Osteocyte (in vitro differentiated cells): ENCODE measurements at regions not wholly inside any gene's neighbourhood (a gene's known extent, or its start where the extent isn't known, plus 50 kb on each side); places are given as distances from the start of the nearest gene placed in this dataset.
"Not testable (repeated sequence)": the region's sequence is repeated elsewhere in the genome, so short reads cannot be mapped to it uniquely, and the experiment has no call there.

Source experiments
- DNase-seq: peaks from one replicate; pipeline ENCODE4 v3.0.0; 2021; ENCODE audit warnings: mixed read lengths; ENCODE audit not compliant: unreplicated experiment; ENCODE audit errors: extremely low spot score
- H3K27ac Mint-ChIP-seq: one replicate; pipeline ENCODE4 v1.8.0; 2021; ENCODE audit warnings: mild to moderate bottlenecking, mixed read lengths; ENCODE audit not compliant: unreplicated experiment
- H3K27me3 Mint-ChIP-seq: one replicate; pipeline ENCODE4 v1.8.0; 2021; ENCODE audit warnings: mixed read lengths; ENCODE audit not compliant: unreplicated experiment
- H3K36me3 Mint-ChIP-seq: one replicate; pipeline ENCODE4 v1.8.0; 2021; ENCODE audit warnings: mixed read lengths; ENCODE audit not compliant: unreplicated experiment
- H3K4me1 Mint-ChIP-seq: one replicate; pipeline ENCODE4 v1.8.0; 2021; ENCODE audit warnings: mixed read lengths; ENCODE audit not compliant: unreplicated experiment
- H3K4me3 Mint-ChIP-seq: one replicate; pipeline ENCODE4 v1.8.0; 2021; ENCODE audit warnings: mild to moderate bottlenecking, moderate library complexity, mixed read lengths; ENCODE audit not compliant: unreplicated experiment
- H3K9me3 Mint-ChIP-seq: one replicate; pipeline ENCODE4 v1.8.0; 2021; ENCODE audit warnings: mixed read lengths; ENCODE audit not compliant: unreplicated experiment
- TF ChIP-seq, protein P1 (sequence below): fragments of 200-600 bp; sonication (generic); IDR thresholded peaks from 2 replicates; pipeline ENCODE4 v1.5.0; 2021; ENCODE audit warnings: antibody characterized with exemption, mild to moderate bottlenecking, moderate library complexity

DNA sequence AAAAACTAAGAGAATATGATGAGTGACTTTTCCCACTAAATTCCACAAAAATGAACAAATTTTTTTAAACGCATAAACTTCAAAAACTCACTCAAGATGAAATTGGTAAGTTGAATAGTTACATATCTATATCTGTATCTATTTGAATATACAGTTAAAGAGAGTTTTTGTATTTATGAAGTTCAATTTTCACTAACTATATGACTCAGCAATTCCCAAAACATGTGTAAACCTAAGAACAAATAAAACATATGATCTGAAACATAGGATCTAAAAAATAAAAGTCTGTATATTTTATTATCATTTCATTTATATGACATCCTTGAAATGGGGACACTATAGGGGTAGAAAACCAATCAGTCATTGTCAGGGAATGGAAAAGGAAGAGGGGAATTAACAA, 105.7 kb upstream of the SNX7 start:
- H3K27me3 Mint-ChIP-seq, result peaks cover 29% of the 10 kb centered on the region
- H3K4me3 Mint-ChIP-seq, result no peak overlapping the region
- peaks cover 4% of the 10 kb centered on the region for H3K9me3 Mint-ChIP-seq
- H3K36me3 Mint-ChIP-seq, result no peaks in the 10 kb centered on the region
- no peak overlapping the region for H3K27ac Mint-ChIP-seq
- TF ChIP-seq, protein P1, sequence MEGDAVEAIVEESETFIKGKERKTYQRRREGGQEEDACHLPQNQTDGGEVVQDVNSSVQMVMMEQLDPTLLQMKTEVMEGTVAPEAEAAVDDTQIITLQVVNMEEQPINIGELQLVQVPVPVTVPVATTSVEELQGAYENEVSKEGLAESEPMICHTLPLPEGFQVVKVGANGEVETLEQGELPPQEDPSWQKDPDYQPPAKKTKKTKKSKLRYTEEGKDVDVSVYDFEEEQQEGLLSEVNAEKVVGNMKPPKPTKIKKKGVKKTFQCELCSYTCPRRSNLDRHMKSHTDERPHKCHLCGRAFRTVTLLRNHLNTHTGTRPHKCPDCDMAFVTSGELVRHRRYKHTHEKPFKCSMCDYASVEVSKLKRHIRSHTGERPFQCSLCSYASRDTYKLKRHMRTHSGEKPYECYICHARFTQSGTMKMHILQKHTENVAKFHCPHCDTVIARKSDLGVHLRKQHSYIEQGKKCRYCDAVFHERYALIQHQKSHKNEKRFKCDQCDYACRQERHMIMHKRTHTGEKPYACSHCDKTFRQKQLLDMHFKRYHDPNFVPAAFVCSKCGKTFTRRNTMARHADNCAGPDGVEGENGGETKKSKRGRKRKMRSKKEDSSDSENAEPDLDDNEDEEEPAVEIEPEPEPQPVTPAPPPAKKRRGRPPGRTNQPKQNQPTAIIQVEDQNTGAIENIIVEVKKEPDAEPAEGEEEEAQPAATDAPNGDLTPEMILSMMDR, result no peak
- no peaks in the 10 kb centered on the region for H3K4me1 Mint-ChIP-seq
- no peak for DNase-seq

DNA sequence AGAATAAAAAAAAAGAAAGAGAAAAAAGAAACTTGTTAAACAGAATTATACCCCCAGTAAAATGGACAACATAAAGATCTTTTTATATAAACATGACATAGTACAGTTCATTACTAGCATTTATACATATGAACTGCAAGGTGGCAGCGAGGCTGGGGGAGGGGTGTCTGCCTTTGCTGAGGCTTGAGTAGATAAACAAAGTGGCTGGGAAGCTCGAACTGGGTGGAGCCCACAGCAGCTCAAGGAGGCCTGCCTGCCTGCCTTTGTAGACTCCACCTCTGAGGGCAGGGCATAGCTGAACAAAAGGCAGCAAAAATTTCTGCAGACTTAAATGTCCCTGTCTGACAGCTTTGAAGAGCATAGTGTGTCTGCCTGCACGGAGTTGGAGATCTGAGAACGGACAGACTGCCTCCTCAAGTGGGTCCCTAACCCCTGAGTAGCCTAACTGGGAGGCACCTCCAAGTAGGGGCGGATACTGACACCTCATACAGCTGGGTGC, 108.9 kb upstream of the SNX7 start:
- not testable (repeated sequence) for H3K4me3 Mint-ChIP-seq, H3K4me1 Mint-ChIP-seq, H3K9me3 Mint-ChIP-seq, H3K36me3 Mint-ChIP-seq, DNase-seq, H3K27ac Mint-ChIP-seq
- peaks cover 21% of the 10 kb centered on the region for H3K27me3 Mint-ChIP-seq

DNA sequence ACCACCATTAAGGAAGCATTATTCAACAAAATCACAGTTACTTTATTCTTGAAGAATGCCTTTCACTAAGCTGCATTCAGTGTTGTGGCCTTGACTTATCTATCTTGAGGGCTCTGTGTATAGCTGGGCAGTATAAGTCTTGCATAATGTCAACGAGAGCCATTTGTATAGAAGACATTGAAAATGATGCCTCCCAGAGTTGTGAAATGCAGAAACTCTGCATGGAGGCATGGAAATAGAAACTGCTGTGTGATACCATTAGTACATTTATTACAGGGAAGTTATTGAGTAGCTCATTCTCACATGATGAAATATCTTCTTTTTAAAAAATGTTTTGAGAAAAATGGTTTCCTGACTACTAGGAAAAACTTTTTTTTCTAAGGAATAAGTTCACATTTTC, 111.4 kb upstream of the SNX7 start:
- Mint-ChIP-seq H3K36me3 (no peaks in the 10 kb centered on the region), H3K27me3 (peaks cover 26% of the 10 kb centered on the region), H3K27ac (no peak overlapping the region), H3K9me3 (peaks cover 4% of the 10 kb centered on the region), H3K4me1 (no peaks in the 10 kb centered on the region), H3K4me3 (no peak overlapping the region)
- TF ChIP-seq, protein P1, result no peak
- no peak for DNase-seq

DNA sequence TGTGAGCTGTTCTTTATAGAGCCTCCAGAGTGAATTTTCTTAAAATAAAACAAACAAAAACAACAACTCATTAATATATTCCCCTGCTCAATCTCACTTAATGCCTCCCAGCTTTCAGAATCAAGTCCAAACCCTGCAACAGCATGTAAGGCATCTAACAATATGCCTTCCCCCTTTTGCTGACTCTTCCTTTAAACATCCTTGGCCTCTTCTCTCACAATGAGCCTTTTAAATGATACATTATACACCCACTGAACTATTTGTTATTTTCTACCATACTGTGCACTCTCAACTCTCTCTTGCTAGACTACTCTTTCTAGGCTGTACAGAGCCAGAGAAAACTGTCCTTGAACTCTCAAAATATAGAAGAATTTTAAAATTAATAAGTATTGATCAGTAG, 115.2 kb upstream of the SNX7 start:
- no peaks in the 10 kb centered on the region for H3K4me1 Mint-ChIP-seq
- H3K27me3 Mint-ChIP-seq, result peaks cover 26% of the 10 kb centered on the region
- H3K9me3 Mint-ChIP-seq, result peaks cover 2% of the 10 kb centered on the region
- H3K27ac Mint-ChIP-seq, result no peak overlapping the region
- no peak for DNase-seq
- TF ChIP-seq, protein P1, result no peak
- H3K4me3 Mint-ChIP-seq, result no peak overlapping the region
- no peaks in the 10 kb centered on the region for H3K36me3 Mint-ChIP-seq

DNA sequence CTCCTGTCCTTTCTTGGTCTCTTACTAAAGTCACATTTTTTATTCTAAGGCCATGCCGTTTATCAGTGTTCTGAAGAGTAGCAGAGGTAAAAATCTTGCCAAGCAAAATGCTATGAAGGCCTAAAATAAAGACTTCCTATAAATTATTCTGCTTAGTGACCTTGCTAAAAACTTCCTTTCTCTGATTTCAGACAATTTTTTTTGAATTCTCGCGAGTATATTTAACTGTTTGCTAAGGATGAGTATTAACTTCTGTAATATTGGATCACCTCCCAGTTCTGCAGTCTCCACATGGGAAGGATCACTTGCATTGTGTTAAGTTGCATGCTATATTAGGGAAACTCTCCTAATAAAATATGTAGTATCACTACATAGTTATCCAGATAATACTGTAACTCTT, 123.4 kb upstream of the SNX7 start:
- TF ChIP-seq, protein P1, result no peak
- DNase-seq, result no peak
- Mint-ChIP-seq H3K9me3 (no peaks in the 10 kb centered on the region), H3K27me3 (peaks cover 37% of the 10 kb centered on the region), H3K4me3 (no peak overlapping the region), H3K4me1 (no peaks in the 10 kb centered on the region), H3K36me3 (no peaks in the 10 kb centered on the region), H3K27ac (no peak overlapping the region)

DNA sequence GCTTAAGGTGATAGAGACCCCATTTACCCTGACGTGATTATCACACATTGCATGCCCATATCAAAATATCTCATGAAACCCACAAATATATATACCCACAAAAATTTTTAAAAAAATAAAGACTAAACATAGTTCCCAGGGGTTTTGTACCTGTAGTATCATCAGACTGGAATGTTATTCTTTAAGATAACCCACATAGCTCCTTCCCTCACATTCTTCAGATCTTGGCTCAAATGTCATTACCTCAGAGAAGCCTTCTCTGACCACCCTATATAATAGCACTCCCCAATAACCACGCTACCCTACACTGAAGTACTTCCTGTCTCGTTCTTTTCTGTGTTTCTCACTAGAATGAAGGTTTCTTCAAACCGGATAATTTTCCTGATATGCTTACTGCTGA, 138.3 kb upstream of the SNX7 start:
- no peak for DNase-seq
- H3K27ac Mint-ChIP-seq, result no peak overlapping the region
- TF ChIP-seq, protein P1, result no peak
- no peaks in the 10 kb centered on the region for H3K36me3 Mint-ChIP-seq
- H3K4me1 Mint-ChIP-seq, result no peaks in the 10 kb centered on the region
- H3K9me3 Mint-ChIP-seq, result peaks cover 36% of the 10 kb centered on the region
- H3K4me3 Mint-ChIP-seq, result no peak overlapping the region
- peaks cover 48% of the 10 kb centered on the region for H3K27me3 Mint-ChIP-seq
